NCI-H2029 (cell line): ENCODE measurements at regions not wholly inside any gene's neighbourhood (a gene's known extent, or its start where the extent isn't known, plus 50 kb on each side); places are given as distances from the start of the nearest gene placed in this dataset.

Source experiments
- DNase-seq: peaks from one replicate; lab custom pipeline; 2025; lab: John Stamatoyannopoulos, UW

DNA sequence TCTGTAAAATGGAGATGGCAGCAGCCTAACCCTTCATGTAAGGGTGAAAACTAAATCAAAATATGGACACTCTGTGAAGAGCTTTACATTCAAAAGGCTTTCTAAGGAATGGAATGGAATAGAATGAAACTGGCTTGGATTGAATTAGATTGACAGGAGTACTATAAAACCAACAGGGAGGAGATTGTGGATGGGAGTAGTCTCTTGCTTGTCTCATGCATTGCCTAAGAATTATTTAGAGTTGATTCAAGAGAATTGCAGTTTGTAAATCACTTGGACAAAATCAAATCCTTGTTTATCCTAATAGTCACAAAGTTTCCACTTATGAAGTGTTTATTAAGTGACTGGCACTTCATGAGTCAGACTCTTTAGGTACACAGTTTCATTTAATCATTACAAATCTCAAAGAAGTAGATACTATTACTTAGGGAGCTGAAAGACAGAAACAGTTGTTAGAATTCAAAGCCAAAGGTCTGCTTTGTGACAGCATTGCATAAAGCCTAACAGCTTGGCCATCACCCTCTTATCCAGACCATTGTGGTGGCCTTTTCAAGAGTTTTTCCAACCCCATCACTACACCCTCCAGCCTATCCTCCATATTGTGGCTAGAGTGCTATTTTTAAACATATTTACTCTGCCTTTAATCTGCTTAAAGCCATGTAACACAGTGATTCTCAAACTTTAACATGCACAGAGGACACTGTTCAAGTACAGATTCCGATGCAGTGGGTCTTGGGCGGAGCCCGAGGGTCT lies 91.9 kb upstream of the GHITM start:
- no peak for DNase-seq

DNA sequence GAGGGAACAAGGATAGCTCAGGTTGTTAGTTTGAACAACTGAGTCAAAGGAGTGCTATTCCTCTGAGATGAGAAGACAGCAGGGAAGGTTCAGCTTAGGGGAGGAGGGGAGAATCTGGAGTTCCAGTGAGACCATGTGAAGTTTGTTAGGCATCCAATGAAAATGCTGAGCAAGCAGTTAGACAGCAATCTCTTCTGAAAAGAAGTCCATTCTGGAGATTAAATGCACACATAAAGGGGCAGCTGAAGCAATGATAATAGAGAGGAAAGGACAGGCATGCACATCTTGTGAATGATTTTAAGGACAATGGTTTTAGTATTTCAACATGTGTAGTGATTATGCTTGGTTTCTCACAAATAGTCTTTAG lies 89.7 kb upstream of the GHITM start:
- DNase-seq: no peak

DNA sequence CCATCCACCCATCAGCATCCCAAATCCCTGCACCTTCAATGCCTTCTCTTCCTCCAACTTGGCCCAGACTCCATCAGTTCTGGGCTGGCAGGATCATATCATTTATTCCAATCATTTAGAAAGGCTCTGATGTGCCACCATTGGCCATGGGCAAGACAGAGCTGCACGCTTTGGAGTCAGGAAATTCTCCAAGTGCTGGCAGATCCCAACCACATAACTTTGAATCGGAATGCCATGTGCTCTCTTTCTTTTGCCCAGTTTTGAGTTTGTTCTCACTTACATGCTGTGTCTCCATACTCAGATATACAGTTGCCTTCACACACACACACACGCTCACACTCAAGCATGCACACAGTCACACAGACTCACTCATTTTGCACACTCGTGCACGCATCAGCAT lies 85.7 kb upstream of the GHITM start:
- DNase-seq: no peak

DNA sequence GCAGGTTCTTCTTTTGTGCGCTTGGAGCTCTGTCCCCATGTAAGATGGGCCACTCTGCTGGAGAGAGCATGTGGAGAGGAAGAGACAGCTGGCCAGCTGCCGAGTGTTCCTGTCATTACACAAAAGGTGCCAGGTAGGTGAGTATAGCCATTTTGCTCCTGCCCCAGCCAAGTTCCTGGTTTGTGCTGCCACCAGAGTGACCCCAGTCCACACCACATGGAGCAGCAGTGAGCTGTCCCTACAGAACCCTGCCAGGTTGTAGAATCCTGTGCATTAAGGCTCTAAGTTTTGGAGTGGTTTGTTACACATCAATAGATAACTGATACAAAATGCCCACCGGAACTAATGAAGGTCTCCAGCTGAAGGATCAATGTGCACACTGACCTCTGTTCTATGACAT lies 84.6 kb upstream of the GHITM start:
- peak; percentile 75 for DNase-seq

DNA sequence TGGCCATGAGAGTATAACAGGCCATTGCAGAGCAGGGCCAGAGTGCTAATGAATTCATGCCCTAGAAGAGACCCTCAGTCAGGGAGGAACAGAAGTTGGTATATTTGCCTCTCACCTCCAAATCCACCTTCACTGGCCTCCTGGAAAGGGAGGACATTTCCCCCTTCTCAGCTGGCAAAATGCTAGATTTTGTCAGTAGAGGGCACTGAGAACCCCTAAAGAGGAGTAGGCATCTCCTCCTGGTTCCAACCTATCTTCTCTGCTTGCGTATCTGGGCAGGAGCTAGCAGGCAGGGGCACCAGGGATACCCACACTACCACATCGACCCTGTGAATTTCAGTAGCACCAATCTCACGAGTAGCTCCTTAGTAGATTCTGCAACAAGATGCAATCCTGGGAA lies 79.8 kb upstream of the GHITM start:
- no peak for DNase-seq

DNA sequence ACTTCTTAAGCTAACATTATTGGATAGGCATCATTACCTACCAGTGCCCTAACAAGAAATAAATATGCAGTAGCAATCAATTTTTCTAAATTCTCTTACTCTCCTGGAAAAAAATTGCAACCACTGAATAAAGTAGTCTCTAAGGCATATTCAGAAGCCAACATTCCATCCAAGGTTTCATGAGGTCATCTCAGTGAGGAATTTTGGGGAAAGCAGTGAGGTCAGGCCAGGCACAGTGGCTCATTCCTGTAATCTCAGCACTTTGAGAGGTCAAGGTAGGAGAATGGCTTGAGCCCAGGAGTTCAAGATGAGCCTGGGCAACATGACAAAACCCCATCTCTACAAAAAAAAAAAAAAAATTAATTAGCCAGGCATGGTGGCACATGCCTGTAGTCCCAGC lies 75.9 kb upstream of the GHITM start:
- DNase-seq: no peak

DNA sequence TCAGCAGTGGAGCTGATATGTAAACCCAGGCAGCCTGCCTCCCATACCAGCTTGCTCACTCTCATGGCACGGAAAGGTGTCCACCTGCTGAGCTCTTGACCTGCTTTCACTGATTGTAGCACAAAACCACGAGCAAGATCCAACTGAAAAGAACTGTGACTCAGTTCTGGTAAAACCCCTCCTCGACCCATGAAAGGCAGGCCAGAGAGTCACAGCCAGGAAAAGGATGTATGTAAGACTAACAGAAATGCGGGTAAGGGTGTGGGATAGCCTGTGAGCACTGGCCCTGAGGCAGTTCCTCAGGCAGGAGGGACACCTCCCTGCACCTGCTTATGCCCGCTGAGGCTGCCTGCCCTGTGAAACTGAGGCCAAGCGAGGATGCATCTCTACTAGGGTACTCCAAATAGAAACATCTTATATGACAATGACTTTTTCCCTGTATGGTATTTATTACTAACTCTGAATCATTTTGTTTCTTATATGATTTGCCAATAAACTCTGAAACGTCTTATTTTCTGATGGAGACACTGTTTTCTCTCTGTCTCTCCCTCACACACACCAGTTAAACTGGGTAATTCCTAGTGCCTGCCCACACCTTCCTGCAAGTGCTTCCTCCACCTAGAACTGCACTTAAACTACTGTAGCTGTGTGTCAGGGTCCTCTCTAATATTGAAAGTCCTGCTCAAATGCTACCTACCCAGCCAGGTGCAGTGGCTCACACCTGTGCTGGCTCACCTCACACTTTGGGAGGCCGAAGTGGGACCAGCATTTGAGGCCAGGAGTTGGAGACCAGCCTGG lies 73.3 kb upstream of the GHITM start:
- DNase-seq: no peak

DNA sequence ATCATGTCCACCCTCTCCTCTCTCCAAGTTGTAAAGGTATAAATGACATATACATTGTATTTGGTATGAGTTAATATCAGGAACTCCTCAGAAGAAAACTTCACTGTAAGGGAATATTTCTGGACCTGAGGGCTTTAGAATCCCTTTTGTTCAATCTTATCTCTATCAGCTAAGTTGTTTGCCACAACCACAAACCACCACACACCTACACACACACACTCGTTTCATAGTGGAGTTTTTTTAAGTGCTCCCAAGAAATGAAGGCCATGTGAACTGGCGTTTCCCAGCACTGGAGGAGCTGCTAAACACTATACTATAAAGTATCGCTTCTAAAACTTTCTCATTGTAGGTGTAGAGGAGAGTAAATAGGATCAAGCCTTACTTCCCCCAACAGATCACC lies 64.8 kb upstream of the GHITM start:
- DNase-seq: no peak

DNA sequence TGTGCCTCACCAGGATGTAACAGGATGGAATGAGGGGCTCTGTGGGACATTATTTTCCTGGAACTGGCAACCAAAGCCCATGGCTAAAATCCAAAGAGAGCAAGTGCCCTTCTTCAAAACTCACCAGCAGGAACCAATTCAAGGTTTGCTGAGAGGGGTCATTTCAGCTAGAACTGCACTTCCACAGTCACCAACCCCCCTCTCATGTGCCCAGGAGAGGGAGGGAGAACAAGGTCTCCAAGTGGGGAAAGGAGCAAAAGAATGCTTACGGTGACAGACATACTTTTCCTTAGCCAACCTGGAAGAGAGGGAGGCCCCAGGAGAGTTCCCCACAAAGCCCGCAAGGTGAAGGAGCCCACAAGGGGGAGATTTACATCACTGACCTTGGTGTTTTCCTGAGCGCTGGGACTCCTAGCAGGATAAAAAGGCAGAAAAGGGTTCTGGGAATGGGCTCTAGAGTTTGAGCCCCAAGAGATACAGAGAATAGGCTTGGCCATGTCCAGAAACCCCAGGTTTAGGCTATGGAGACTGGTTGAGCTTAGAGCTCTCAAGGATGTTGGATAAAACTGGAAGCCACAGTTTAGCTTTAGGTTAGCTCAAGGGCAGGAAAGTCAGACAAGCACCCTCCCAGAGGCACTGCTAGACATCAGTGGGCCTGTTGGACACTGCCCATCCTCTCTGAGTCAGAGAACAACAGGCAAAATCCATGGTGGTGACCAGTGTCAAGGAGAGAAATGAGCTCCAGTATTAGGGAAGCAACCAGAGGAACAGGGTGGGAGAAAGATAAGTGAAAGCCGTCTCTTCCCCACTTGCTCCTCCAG lies 63.9 kb upstream of the GHITM start:
- no peak for DNase-seq

DNA sequence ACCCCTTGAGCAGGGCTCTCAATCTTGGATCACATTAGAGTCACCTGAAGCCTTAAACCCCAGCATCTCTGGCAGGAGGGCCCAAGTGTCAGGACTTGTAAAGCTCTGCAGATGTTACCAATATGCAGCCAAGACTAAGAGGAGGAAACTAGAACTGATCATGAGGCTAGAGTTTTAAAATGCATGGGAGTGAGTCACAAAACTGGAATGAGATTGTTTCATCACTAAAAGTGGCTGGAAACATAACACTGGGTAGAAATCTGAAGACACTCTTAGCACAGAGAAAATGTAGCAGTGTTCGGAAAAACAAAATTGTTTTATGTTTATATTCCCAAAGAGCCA lies 63.3 kb upstream of the GHITM start:
- DNase-seq: no peak

DNA sequence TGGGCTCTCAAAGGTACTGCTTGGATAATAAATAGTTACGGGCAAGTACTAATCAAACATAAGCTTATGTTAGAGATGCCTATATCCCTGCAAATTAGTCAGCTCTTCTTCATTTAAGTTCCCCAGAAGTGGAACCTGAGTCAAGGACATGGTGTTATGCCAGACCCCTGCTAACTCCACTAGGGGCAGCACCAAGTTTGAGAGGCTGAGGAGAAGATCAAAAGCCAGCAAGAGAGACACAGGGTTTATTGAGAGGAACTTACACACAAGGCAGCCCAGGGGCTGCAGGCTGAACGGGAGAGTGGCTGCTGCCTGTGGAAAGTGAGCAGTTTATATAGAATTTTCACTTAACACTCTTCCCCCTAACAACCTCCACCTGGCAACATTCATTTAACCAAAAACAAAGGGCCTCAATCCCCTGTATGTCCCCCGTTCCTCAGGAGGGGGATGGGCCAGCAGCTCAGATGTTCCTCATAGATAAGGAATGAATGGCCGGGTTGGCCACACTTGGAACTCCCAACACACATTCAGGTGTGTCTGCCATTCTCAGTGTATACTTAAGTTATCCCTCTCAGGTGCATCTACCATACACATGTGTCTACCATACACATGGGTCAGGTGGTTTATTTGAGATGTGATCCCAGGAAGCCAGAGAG lies 62.6 kb upstream of the GHITM start:
- DNase-seq: no peak

DNA sequence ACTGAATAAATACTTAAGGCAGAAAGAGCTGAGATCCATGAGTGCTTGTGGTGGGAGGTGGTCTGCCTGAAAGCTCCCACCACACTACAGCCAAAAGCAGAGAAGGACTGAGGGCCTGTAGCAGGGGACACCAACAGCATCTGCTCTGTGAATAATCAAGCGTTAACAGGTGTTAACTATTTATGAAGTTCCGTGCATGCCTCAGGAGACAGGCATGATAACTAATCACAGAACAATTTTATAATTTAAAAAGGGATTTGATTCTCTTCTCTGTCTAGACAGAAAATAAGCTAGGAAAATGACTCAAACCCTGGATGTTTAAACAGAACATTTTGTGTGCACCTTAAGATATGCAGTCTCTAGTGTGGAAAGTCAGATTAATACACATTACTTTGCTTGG lies 61.5 kb upstream of the GHITM start:
- no peak for DNase-seq

DNA sequence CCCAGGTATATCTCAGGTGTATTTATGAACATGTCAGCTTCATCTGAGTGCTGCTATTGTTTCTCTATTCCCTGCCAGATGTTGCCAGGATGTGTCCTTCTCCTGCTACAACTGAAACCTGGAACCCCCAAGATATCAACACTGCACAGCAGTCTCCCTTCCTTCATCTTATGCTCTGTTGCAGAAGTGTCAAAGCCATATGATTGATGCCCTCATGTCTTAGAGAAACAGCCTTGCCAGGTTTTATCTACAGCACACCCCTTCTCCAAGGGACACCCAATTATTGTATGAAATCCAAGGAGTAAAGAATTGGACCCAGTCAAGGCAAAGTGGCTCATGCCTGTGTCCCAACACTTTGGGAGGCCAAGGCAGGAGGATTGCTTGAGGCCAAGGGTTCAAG lies 60.5 kb upstream of the GHITM start:
- DNase-seq: no peak

DNA sequence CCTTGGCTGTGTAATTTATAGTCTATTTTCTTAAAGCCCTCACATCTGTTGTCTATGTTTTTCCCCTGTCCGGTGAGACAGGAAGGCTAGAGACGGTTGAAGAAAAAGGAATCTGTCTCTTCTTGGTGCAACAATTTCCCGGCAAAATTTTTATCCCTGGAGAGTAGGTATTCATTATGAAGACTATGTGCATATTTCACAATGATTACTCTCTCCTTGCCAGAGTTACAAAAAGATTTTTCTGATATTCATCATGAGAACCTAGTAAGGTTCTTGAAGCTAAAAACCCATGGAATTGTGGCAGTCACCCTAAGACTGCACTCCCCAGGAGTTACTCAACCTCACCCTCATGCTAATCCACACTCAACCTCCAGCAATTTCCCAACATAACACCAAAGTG lies 55.0 kb upstream of the GHITM start:
- DNase-seq: no peak

DNA sequence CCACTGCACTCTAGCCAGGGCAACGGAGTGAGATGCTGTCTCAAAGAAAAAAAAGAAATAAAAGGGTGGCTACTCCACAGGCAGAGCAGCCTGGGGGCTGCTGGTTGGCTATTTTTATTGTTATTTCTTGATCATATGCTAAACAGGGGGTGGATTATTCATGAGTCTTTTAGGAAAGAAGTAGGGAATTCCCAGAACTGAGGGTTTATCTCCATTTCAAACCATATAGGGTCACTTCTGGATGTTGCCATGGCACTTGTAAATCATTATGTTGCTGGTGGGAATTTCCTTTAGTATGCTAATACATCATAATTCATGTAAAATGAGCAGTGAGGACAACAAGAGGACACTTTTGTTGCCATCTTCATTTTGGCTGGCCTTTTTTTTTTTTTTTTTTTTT lies 52.1 kb upstream of the GHITM start:
- no peak for DNase-seq

DNA sequence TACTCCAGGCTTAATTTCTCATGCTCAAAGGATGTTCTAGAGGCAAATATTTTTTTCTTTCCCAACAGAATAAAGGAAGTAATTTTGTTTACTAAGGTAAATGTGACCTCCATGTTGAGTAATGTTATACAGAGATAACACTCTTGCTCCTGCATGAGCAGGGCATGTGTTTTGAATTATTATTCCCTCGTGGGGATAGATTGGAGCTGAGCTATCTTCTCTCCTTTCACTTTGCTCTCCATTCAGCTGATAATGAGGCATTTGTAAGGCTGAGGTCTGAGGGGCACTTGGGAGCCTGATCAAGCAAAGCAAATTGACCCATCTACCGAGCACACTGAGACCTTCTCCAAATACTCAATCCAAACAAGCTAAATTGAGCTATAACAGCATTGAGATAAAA lies 50.7 kb upstream of the GHITM start:
- peak; percentile 79 for DNase-seq

DNA sequence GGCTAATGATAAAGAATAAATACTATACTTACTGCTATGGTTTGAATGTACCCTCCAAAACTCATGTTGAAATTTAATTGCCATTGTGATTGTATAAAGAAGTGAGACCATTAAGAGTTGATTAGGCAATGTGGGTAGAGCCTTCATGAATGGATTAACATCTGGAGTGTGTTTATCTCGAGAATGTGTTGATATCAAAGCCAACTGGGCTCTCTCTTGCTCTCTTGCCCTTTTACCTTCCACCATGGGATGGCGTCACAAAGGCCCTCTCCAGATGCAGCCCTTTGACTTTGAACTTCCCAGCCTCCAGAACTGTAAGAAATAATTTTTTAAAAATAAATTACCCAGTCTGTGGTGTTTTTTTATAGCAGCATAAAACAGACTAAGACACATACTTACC lies 50.1 kb upstream of the GHITM start:
- DNase-seq: peak; percentile 19
